Trophoblast cell (in vitro differentiated cells and primary cell): ENCODE measurements at regions not wholly inside any gene's neighbourhood (a gene's known extent, or its start where the extent isn't known, plus 50 kb on each side); places are given as distances from the start of the nearest gene placed in this dataset.

Source experiments
- DNase-seq, 2 donors: peaks; one replicate each; pipeline ENCODE4 v3.0.0-alpha.2; 2016
- H2AFZ ChIP-seq: 2 replicates; pipeline ENCODE4 v1.6.1; 2013; ENCODE audit warnings: low read length, moderate library complexity, mild to moderate bottlenecking; ENCODE audit not compliant: insufficient read depth, poor library complexity
- H2AK5ac ChIP-seq: 2 replicates; pipeline ENCODE4 v1.6.1; 2013; ENCODE audit warnings: mild to moderate bottlenecking, low read length
- H2BK120ac ChIP-seq: 2 replicates; pipeline ENCODE4 v1.6.1; 2013; ENCODE audit warnings: low read length, mild to moderate bottlenecking, moderate library complexity; ENCODE audit not compliant: insufficient read depth, poor library complexity
- H2BK12ac ChIP-seq: 2 replicates; pipeline ENCODE4 v1.6.1; 2013; ENCODE audit warnings: mild to moderate bottlenecking, low read length, moderate library complexity
- H2BK5ac ChIP-seq: 2 replicates; pipeline ENCODE4 v1.6.1; 2013; ENCODE audit warnings: low read length, low read depth, moderate library complexity, mild to moderate bottlenecking; ENCODE audit not compliant: poor library complexity
- H3K14ac ChIP-seq: 2 replicates; pipeline ENCODE4 v1.6.1; 2013; ENCODE audit warnings: mild to moderate bottlenecking, low read length
- H3K18ac ChIP-seq: 2 replicates; pipeline ENCODE4 v1.6.1; 2013; ENCODE audit warnings: mild to moderate bottlenecking, low read length
- H3K23ac ChIP-seq: 2 replicates; pipeline ENCODE4 v1.6.1; 2013; ENCODE audit warnings: low read length
- H3K27ac ChIP-seq: 2 replicates; pipeline ENCODE4 v1.5.1; 2013; ENCODE audit warnings: low read depth, mild to moderate bottlenecking, inconsistent platforms, low read length, moderate library complexity
- H3K27me3 ChIP-seq: 2 replicates; pipeline ENCODE4 v1.6.1; 2013; ENCODE audit warnings: inconsistent platforms, mild to moderate bottlenecking, low read length, moderate library complexity; ENCODE audit not compliant: insufficient read depth
- H3K36me3 ChIP-seq, 2 experiments: 1 replicate in 1 of 2; 2 replicates in 1 of 2; pipeline ENCODE4 v1.6.1; 2013; ENCODE audit warnings: low read length in 2 of 2, mild to moderate bottlenecking in 2 of 2, moderate library complexity in 1 of 2; ENCODE audit not compliant: insufficient read depth in 2 of 2, control insufficient read depth in 1 of 2
- H3K4ac ChIP-seq: 2 replicates; pipeline ENCODE4 v1.6.1; 2013; ENCODE audit warnings: low read depth, mild to moderate bottlenecking, low read length, moderate library complexity
- H3K4me1 ChIP-seq, 2 experiments: 1 replicate in 1 of 2; 2 replicates in 1 of 2; pipeline ENCODE4 v1.6.1; 2013; ENCODE audit warnings: low read length in 2 of 2, mild to moderate bottlenecking in 2 of 2, moderate library complexity in 1 of 2; ENCODE audit not compliant: insufficient read depth in 2 of 2, control insufficient read depth in 1 of 2
- H3K4me2 ChIP-seq: 2 replicates; pipeline ENCODE4 v1.6.1; 2013; ENCODE audit warnings: inconsistent platforms, mild to moderate bottlenecking, low read length, moderate library complexity
- H3K4me3 ChIP-seq: 2 replicates; pipeline ENCODE4 v1.5.1; 2013; ENCODE audit warnings: mild to moderate bottlenecking, low read depth, low read length, inconsistent platforms
- H3K79me1 ChIP-seq: one replicate; pipeline ENCODE4 v1.6.1; 2013; ENCODE audit warnings: low read length
- H3K79me2 ChIP-seq: 2 replicates; pipeline ENCODE4 v1.6.1; 2013; ENCODE audit warnings: low read length, mild to moderate bottlenecking; ENCODE audit not compliant: control insufficient read depth, insufficient read depth, poor library complexity
- H3K9ac ChIP-seq: 2 replicates; pipeline ENCODE4 v1.6.1; 2013; ENCODE audit warnings: mild to moderate bottlenecking, low read length
- H3K9me3 ChIP-seq: 2 replicates; pipeline ENCODE4 v1.6.1; 2013; ENCODE audit warnings: low read depth, mild to moderate bottlenecking, control low read depth, inconsistent platforms, low read length; ENCODE audit not compliant: insufficient read depth
- H4K12ac ChIP-seq: 2 replicates; pipeline ENCODE4 v1.6.1; 2013; ENCODE audit warnings: low read depth, mild to moderate bottlenecking, low read length, moderate library complexity
- H4K8ac ChIP-seq: 2 replicates; pipeline ENCODE4 v1.6.1; 2013; ENCODE audit warnings: low read depth, mild to moderate bottlenecking, low read length, moderate library complexity
- H4K91ac ChIP-seq: one replicate; pipeline ENCODE4 v1.6.1; 2013; ENCODE audit warnings: low read depth, mild to moderate bottlenecking, low read length, moderate library complexity
- WGBS: extraction: QIAGEN DNeasy Blood & Tissue Kit; methylation state at CpG from one replicate; pipeline ENCODE4 v1.1.7; 2013; ENCODE audit warnings: missing lambda C conversion rate; ENCODE audit not compliant: insufficient read length, insufficient coverage; ENCODE audit errors: extremely low coverage; 5-methylcytosine and 5-hydroxymethylcytosine counted together

DNA sequence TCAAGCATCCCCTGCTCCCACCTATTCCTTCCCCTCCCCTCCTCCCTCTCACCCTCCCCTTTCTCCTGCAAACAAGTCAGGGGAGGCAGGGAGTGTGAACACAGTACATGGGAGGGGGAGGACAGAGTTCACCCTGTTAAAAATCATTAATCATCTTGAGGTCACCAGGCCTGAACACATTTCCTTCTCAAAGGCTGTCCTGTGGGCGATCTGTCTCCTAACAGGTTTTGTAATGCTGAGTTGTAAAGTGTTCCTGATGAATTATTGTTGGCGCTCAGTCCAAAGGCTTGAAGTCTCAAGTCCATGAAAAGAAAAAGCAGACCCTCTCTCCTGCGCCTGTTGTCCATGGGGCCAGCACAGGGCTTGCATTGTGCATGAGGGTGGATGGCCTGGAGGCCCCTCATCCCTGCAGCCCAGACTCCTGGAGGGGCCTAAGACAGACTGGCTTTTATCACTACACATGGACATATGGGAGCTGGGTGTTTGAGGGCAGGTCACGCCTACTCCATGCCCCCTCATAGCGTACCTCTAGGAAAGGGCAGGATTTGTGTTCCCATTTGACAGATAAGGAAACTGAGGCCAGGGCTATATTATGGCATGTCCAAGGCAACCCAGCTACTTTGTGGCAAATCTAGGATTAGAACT is 189.1 kb downstream of the RAB28 start:
- H3K4me3 ChIP-seq, result no peak overlapping the region
- H3K4me2 ChIP-seq, result no peak overlapping the region
- no peak overlapping the region for H3K23ac ChIP-seq
- H3K79me1 ChIP-seq, result no peaks in the 10 kb centered on the region
- no peak overlapping the region for H2BK120ac ChIP-seq
- no peak overlapping the region for H4K8ac ChIP-seq
- H3K27ac ChIP-seq, result no peak overlapping the region
- no CpG with 5 or more reads among the region's 5 CpGs for WGBS
- peaks cover 3 to 4% of the 10 kb centered on the region in 2 experiments for H3K4me1 ChIP-seq
- no peak overlapping the region for H2AK5ac ChIP-seq
- no peak overlapping the region for H4K91ac ChIP-seq
- no peak overlapping the region for H3K18ac ChIP-seq
- no peak overlapping the region for H3K9ac ChIP-seq
- no peaks in the 10 kb centered on the region for H3K79me2 ChIP-seq
- H3K36me3 ChIP-seq, result no peaks in the 10 kb centered on the region
- H3K9me3 ChIP-seq, result peaks cover 6% of the 10 kb centered on the region
- no peak overlapping the region for H3K4ac ChIP-seq
- no peak overlapping the region for H2BK5ac ChIP-seq
- no peak overlapping the region for H2AFZ ChIP-seq
- H3K14ac ChIP-seq, result no peak overlapping the region
- no peak for DNase-seq
- H3K27me3 ChIP-seq, result no peaks in the 10 kb centered on the region
- H4K12ac ChIP-seq, result no peak overlapping the region
- no peak overlapping the region for H2BK12ac ChIP-seq

DNA sequence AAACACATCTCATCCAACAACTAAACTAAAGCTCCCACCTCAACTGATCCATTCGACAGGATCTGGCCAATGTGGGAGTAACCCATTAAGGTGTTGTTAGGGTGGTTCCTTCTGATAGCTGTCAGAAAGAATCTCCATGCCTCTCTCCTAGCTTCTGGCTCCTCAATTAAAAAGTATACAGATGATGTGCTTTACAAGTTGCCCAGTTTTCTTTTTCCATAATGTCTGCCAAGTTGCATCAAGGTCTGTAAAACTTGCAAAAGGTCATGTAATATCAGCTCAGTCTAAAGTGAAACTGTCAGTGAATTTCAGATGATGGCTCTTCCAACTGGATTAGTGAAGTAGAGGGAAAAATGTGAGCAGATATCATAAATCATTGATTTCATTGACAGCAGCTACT is 191.8 kb downstream of the RAB28 start:
- WGBS, result no CpG with 5 or more reads among the region's 1 CpG

DNA sequence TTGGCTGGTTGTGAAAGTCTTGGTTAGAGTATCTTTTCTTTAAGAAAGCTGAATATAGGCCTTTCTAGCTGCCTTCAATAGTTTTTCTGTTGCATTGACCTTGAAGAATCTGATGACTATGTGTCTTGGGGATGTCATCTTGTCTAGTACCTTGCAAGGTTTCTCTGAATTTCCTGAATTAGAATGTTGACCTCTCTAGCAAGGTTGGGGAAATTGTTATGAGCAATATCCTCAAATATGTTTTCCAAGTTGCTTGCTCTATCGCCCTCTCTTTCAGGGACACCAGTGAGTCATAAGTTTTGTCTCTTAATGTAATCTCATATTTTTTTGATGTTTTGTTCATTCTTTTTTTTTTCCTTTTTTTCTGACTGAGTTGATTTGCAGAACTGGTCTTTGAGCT is 194.7 kb downstream of the RAB28 start:
- DNase-seq, result no peak
- Histone ChIP-seq H3K23ac (no peak overlapping the region), H4K12ac (no peak overlapping the region), H3K4me3 (no peak overlapping the region), H3K18ac (no peak overlapping the region), H3K79me2 (no peaks in the 10 kb centered on the region), H3K4me2 (no peak overlapping the region), H4K91ac (no peak overlapping the region), H2AFZ (no peak overlapping the region), H3K36me3 (no peaks in the 10 kb centered on the region), H3K4ac (no peak overlapping the region), H2BK5ac (no peak overlapping the region), H2BK120ac (no peak overlapping the region), H2BK12ac (no peak overlapping the region), H3K27ac (no peak overlapping the region), H3K9me3 (no peaks in the 10 kb centered on the region), H3K27me3 (no peaks in the 10 kb centered on the region), H4K8ac (no peak overlapping the region), H3K9ac (no peak overlapping the region), H3K79me1 (no peaks in the 10 kb centered on the region), H3K4me1 (no peaks in the 10 kb centered on the region), H3K14ac (no peak overlapping the region), H2AK5ac (no peak overlapping the region)
- no CpG with 5 or more reads among the region's 1 CpG for WGBS

More for the DNA sequence above, 191.8 kb downstream of the RAB28 start:
- no peak overlapping the region for H4K12ac ChIP-seq
- H3K36me3 ChIP-seq, result no peaks in the 10 kb centered on the region
- H3K27ac ChIP-seq, result no peak overlapping the region
- H3K79me1 ChIP-seq, result no peaks in the 10 kb centered on the region
- peaks cover 2% of the 10 kb centered on the region for H3K9me3 ChIP-seq
- DNase-seq, result no peak
- no peak overlapping the region for H2AK5ac ChIP-seq
- H3K4me3 ChIP-seq, result no peak overlapping the region
- no peak overlapping the region for H2BK12ac ChIP-seq
- no peak overlapping the region for H2AFZ ChIP-seq
- H4K8ac ChIP-seq, result no peak overlapping the region
- H2BK5ac ChIP-seq, result no peak overlapping the region
- no peaks in the 10 kb centered on the region for H3K79me2 ChIP-seq
- H3K9ac ChIP-seq, result no peak overlapping the region
- no peak overlapping the region for H3K4me2 ChIP-seq
- no peak overlapping the region for H3K23ac ChIP-seq
- H3K4me1 ChIP-seq, result peaks cover 3 to 4% of the 10 kb centered on the region in 2 experiments
- no peaks in the 10 kb centered on the region for H3K27me3 ChIP-seq
- H3K4ac ChIP-seq, result no peak overlapping the region
- H3K18ac ChIP-seq, result no peak overlapping the region
- no peak overlapping the region for H3K14ac ChIP-seq
- no peak overlapping the region for H4K91ac ChIP-seq
- H2BK120ac ChIP-seq, result no peak overlapping the region

DNA sequence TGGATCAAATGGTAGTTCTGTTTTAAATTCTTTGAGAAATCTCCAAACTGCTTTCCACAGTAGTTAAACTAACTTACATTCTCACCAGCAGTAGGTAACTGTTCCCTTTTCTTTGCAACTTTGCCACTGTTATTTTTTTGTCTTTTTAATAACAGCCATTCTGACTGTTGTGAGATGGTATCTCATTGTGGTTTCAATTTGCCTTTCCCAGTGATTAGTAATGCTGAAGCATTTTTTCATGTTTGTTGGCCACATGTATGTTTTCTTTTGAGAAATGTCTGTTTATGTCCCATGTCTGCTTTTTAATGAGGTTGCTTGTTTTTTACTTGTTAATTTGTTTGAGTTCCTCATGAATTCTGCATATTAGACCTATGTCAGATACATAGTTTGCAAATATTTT is 198.8 kb downstream of the RAB28 start:
- Histone ChIP-seq H3K4me3 (no peak overlapping the region), H4K8ac (no peak overlapping the region), H3K79me1 (no peaks in the 10 kb centered on the region), H3K27me3 (no peaks in the 10 kb centered on the region), H2BK120ac (no peak overlapping the region), H2AFZ (no peak overlapping the region), H2BK5ac (no peak overlapping the region), H2BK12ac (no peak overlapping the region), H3K4me2 (no peak overlapping the region), H3K4ac (no peak overlapping the region), H3K9ac (no peak overlapping the region), H4K91ac (no peak overlapping the region), H3K36me3 (no peaks in the 10 kb centered on the region), H3K79me2 (no peaks in the 10 kb centered on the region), H3K27ac (no peak overlapping the region), H3K14ac (no peak overlapping the region), H4K12ac (no peak overlapping the region), H3K23ac (no peak overlapping the region), H3K18ac (no peak overlapping the region), H2AK5ac (no peak overlapping the region), H3K9me3 (no peaks in the 10 kb centered on the region), H3K4me1 (no peaks in the 10 kb centered on the region)
- no peak for DNase-seq
